Ishikawa (cell line): ENCODE measurements at regions not wholly inside any gene's neighbourhood (a gene's known extent, or its start where the extent isn't known, plus 50 kb on each side); places are given as distances from the start of the nearest gene placed in this dataset.

ENCODE experiments used
- CEBPB ChIP-seq: IDR thresholded peaks from 2 replicates; pipeline ENCODE4 v1.6.1; 2012
- CREB1 ChIP-seq: IDR thresholded peaks from 2 replicates; pipeline ENCODE4 v1.6.1; 2012; ENCODE audit warnings: low read depth
- FOXM1 ChIP-seq: IDR thresholded peaks from 2 replicates; pipeline ENCODE4 v1.6.1; 2012; ENCODE audit warnings: low read depth, borderline replicate concordance
- MAX ChIP-seq: IDR thresholded peaks from 2 replicates; pipeline ENCODE4 v1.6.1; 2012
- RAD21 ChIP-seq: IDR thresholded peaks from 2 replicates; pipeline ENCODE4 v1.6.1; 2012; ENCODE audit warnings: low read depth
- TAF1 ChIP-seq: IDR thresholded peaks from 2 replicates; pipeline ENCODE4 v1.6.1; 2012; ENCODE audit warnings: low read depth, mild to moderate bottlenecking
- TCF12 ChIP-seq: IDR thresholded peaks from 2 replicates; pipeline ENCODE4 v1.6.1; 2012; ENCODE audit warnings: low read depth
- USF1 ChIP-seq: IDR thresholded peaks from 2 replicates; pipeline ENCODE4 v1.6.1; 2012
- YY1 ChIP-seq: IDR thresholded peaks from 2 replicates; pipeline ENCODE4 v1.6.1; 2012; ENCODE audit warnings: low read depth

- TF ChIP-seq TCF12 (no peak), TAF1 (no peak), RAD21 (no peak), USF1 (no peak), FOXM1 (no peak), CREB1 (no peak), YY1 (no peak), MAX (no peak), CEBPB (no peak)
Measured at GRCh38 chr3:166580561-166580960, 743.3 kb upstream of the BCHE start.
